OCI-LY3 (cell line): ENCODE measurements at regions not wholly inside any gene's neighbourhood (a gene's known extent, or its start where the extent isn't known, plus 50 kb on each side); places are given as distances from the start of the nearest gene placed in this dataset.

ENCODE experiments used
- H2AFZ ChIP-seq: fragments of 200-600, 300-600 bp; shearing (Covaris generic); 2 replicates; pipeline ENCODE4 v1.6.0; 2014; ENCODE audit warnings: antibody characterized with exemption, low read depth, low read length
- H3K27ac ChIP-seq: fragments of 200-600, 300-600 bp; sonication (generic); 2 replicates; pipeline ENCODE4 v1.5.1; 2014; ENCODE audit warnings: mild to moderate bottlenecking, low read length, moderate library complexity, mixed read lengths
- H3K27me3 ChIP-seq: fragments of 200-600, 300-600 bp; sonication (generic); 2 replicates; pipeline ENCODE4 v1.6.1; 2014; ENCODE audit warnings: low read depth, low read length, mixed read lengths
- H3K36me3 ChIP-seq: fragments of 200-600, 300-600 bp; sonication (generic); replicated peaks from 2 replicates; pipeline ENCODE3; 2014; ENCODE audit warnings: low read depth, low read length, mixed read lengths
- H3K4me1 ChIP-seq: fragments of 300-600, 200-600 bp; sonication (generic); 2 replicates; pipeline ENCODE4 v1.6.1; 2014; ENCODE audit warnings: low read length, mixed read lengths
- H3K4me2 ChIP-seq: fragments of 200-600, 300-600 bp; sonication (generic); 2 replicates; pipeline ENCODE4 v1.6.1; 2014; ENCODE audit warnings: low read length, mixed read lengths
- H3K4me3 ChIP-seq: fragments of 300-600, 200-600 bp; sonication (generic); 2 replicates; pipeline ENCODE4 v1.5.1; 2014; ENCODE audit warnings: antibody characterized with exemption, mild to moderate bottlenecking, low read length, moderate library complexity
- H3K79me2 ChIP-seq: fragments of 300-600, 200-600 bp; shearing (Covaris generic); 2 replicates; pipeline ENCODE4 v1.6.1; 2014; ENCODE audit warnings: mild to moderate bottlenecking, low read length, mixed read lengths
- H3K9ac ChIP-seq: fragments of 300-600, 200-600 bp; shearing (Covaris generic); 2 replicates; pipeline ENCODE4 v1.6.0; 2014; ENCODE audit warnings: mild to moderate bottlenecking, low read length, moderate library complexity
- H3K9me3 ChIP-seq: fragments of 200-600, 300-600 bp; shearing (Covaris generic); 2 replicates; pipeline ENCODE4 v1.6.1; 2014; ENCODE audit warnings: low read length, mixed read lengths; ENCODE audit not compliant: insufficient read depth
- H4K20me1 ChIP-seq: fragments of 200-600, 300-600 bp; sonication (generic); 2 replicates; pipeline ENCODE4 v1.6.1; 2016; ENCODE audit warnings: low read length, mixed read lengths; ENCODE audit not compliant: insufficient read depth
- CTCF ChIP-seq: fragments of 200-600, 300-600 bp; sonication (generic); IDR thresholded peaks from 2 replicates; pipeline ENCODE4 v1.5.1; 2014; ENCODE audit warnings: antibody characterized with exemption, low read length, low read depth
- EZH2phosphoT487 ChIP-seq: fragments of 200-600 bp; shearing (Covaris generic); IDR thresholded peaks from 2 replicates; pipeline ENCODE4 v1.6.1; 2018; ENCODE audit warnings: antibody characterized with exemption, mixed run types, low read depth

- peaks cover 3% of the 10 kb centered on the region; the same call in 1 of the 2 replicates for H3K9me3 ChIP-seq
- no peaks in the 10 kb centered on the region for H4K20me1 ChIP-seq
- H3K4me3 ChIP-seq = no peak overlapping the region
- H2AFZ ChIP-seq = no peak overlapping the region
- no peak overlapping the region for H3K9ac ChIP-seq
- H3K27ac ChIP-seq = no peak overlapping the region
- H3K27me3 ChIP-seq = peaks cover 3% of the 10 kb centered on the region; the same call in 1 of the 2 replicates
- no peaks in the 10 kb centered on the region for H3K4me1 ChIP-seq
- H3K36me3 ChIP-seq = no peaks in the 10 kb centered on the region
- TF ChIP-seq EZH2phosphoT487 (no peak), CTCF (no peak)
- H3K4me2 ChIP-seq = no peak overlapping the region
- H3K79me2 ChIP-seq = no peaks in the 10 kb centered on the region
Observed at GRCh38 chr18:76233876-76234675, 261.0 kb downstream of the ZNF516 start.

GRCh38 chr18:76233406-76233805, 261.6 kb downstream of the ZNF516 start:
- H3K36me3 ChIP-seq = no peaks in the 10 kb centered on the region
- H3K79me2 ChIP-seq = no peaks in the 10 kb centered on the region
- no peak overlapping the region for H2AFZ ChIP-seq
- no peak overlapping the region for H3K27ac ChIP-seq
- H3K9ac ChIP-seq = no peak overlapping the region
- TF ChIP-seq CTCF = no peak
- no peak for TF ChIP-seq EZH2phosphoT487
- peaks cover 3% of the 10 kb centered on the region; the same call in 1 of the 2 replicates for H3K9me3 ChIP-seq
- H3K27me3 ChIP-seq = peaks cover 3% of the 10 kb centered on the region; the same call in 1 of the 2 replicates
- H3K4me1 ChIP-seq = no peaks in the 10 kb centered on the region
- no peak overlapping the region for H3K4me2 ChIP-seq
- H4K20me1 ChIP-seq = no peaks in the 10 kb centered on the region
- H3K4me3 ChIP-seq = no peak overlapping the region

GRCh38 chr18:76232779-76233178, 262.3 kb downstream of the ZNF516 start:
- no peaks in the 10 kb centered on the region for H3K36me3 ChIP-seq
- no peak overlapping the region for H2AFZ ChIP-seq
- no peak for TF ChIP-seq CTCF
- TF ChIP-seq EZH2phosphoT487 = no peak
- H3K79me2 ChIP-seq = no peaks in the 10 kb centered on the region
- no peak overlapping the region for H3K9ac ChIP-seq
- no peaks in the 10 kb centered on the region for H4K20me1 ChIP-seq
- no peaks in the 10 kb centered on the region for H3K4me1 ChIP-seq
- H3K9me3 ChIP-seq = peaks cover 3% of the 10 kb centered on the region; the same call in 1 of the 2 replicates
- H3K4me2 ChIP-seq = no peak overlapping the region
- H3K4me3 ChIP-seq = no peak overlapping the region
- H3K27ac ChIP-seq = no peak overlapping the region
- peaks cover 3% of the 10 kb centered on the region; the same call in 1 of the 2 replicates for H3K27me3 ChIP-seq

GRCh38 chr18:76232010-76232409, 263.0 kb downstream of the ZNF516 start:
- H3K9me3 ChIP-seq = peaks cover 3% of the 10 kb centered on the region; the same call in 1 of the 2 replicates
- TF ChIP-seq CTCF (no peak), EZH2phosphoT487 (no peak)
- no peaks in the 10 kb centered on the region for H3K4me1 ChIP-seq
- H3K27me3 ChIP-seq = peaks cover 3% of the 10 kb centered on the region; the same call in 1 of the 2 replicates
- no peak overlapping the region for H3K27ac ChIP-seq
- no peaks in the 10 kb centered on the region for H4K20me1 ChIP-seq
- no peak overlapping the region for H2AFZ ChIP-seq
- no peak overlapping the region for H3K4me2 ChIP-seq
- no peaks in the 10 kb centered on the region for H3K36me3 ChIP-seq
- no peaks in the 10 kb centered on the region for H3K79me2 ChIP-seq
- no peak overlapping the region for H3K9ac ChIP-seq
- no peak overlapping the region for H3K4me3 ChIP-seq
